Central memory CD8-positive, alpha-beta T cell (primary cell): ENCODE measurements at regions not wholly inside any gene's neighbourhood (a gene's known extent, or its start where the extent isn't known, plus 50 kb on each side); places are given as distances from the start of the nearest gene placed in this dataset.

Experiments
- ATAC-seq: fragments of 150-1000 bp; cut with Tn5 transposase; replicated peaks from 2 replicates; pipeline ENCODE4 v1.10.0; 2022; ENCODE audit warnings: mild to moderate bottlenecking, moderate FRiP score, moderate number of reproducible peaks; ENCODE audit not compliant: poor library complexity, severe bottlenecking; ENCODE audit errors: extremely low read depth
- DNase-seq, 2 donors: peaks; one replicate each; pipeline ENCODE4 v3.0.0; 2021; ENCODE audit warnings: low spot score in 2 of 2
- H3K27ac Mint-ChIP-seq: one replicate; pipeline ENCODE4 v1.8.0; 2022; ENCODE audit warnings: low read depth, mild to moderate bottlenecking, moderate library complexity, mixed read lengths
- H3K27me3 Mint-ChIP-seq: one replicate; pipeline ENCODE4 v1.8.0; 2022; ENCODE audit warnings: mixed read lengths
- H3K36me3 Mint-ChIP-seq: one replicate; pipeline ENCODE4 v1.8.0; 2022; ENCODE audit warnings: mild to moderate bottlenecking, moderate library complexity, mixed read lengths; ENCODE audit not compliant: insufficient read depth
- H3K4me1 Mint-ChIP-seq: one replicate; pipeline ENCODE4 v1.8.0; 2022; ENCODE audit warnings: mixed read lengths
- H3K4me3 Mint-ChIP-seq: one replicate; pipeline ENCODE4 v1.8.0; 2022; ENCODE audit warnings: mild to moderate bottlenecking, moderate library complexity, mixed read lengths
- H3K9me3 Mint-ChIP-seq: one replicate; pipeline ENCODE4 v1.8.0; 2022; ENCODE audit warnings: mixed read lengths

- H3K27me3 Mint-ChIP-seq, result peaks cover 4% of the 10 kb centered on the region
Measured at GRCh38 chr12:11561411-11561810, 88.1 kb upstream of the ETV6 start.

DNA sequence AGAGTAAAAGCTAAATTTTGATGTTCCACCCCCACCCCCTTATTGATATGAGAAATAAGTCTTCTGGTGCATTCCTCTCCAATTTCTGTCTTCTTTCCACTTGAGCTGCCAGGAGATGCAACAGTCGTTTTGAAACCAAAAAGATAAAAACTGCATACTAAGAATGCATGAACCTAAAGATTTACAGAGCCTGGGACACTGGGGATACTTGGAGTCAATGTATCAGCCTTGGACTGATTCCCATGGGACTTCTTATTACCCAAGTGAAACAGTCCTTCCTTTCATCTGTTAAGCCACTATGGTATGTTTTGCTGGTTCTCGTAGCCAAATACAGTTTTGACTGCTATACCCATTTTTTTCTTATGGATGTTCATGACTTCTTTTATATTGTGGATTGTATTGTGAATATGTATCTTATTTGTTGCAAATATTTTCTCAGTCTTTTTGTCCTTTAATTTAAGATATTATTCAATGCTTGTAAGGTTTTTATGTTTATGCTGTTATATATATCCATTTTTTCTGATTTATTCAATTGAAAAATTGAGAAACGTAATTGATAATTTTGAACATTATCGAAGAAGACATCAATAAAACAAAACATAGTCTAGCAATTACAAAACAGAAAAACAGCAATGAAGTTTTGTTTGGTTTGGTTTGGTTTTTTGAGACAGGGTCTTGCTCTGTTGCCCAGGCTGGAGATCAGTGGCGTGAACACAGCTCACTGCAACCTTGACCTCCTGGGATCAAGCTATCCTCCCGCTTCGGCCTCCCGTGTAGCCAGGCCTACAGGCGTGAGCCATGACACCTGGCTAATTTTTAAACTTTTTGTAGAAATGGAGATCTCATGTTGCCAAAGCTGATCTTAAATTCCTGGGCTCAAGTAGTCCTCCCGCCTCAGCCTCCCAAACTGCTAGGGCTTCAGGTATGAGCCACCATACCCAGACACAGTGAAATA is 85.4 kb upstream of the ETV6 start:
- no peak for DNase-seq
- no peak for ATAC-seq
- Mint-ChIP-seq H3K9me3 (no peaks in the 10 kb centered on the region), H3K27ac (no peak overlapping the region), H3K36me3 (no peaks in the 10 kb centered on the region), H3K4me3 (no peak overlapping the region), H3K27me3 (no peaks in the 10 kb centered on the region), H3K4me1 (no peaks in the 10 kb centered on the region)

More at GRCh38 chr12:11561411-11561810, 88.1 kb upstream of the ETV6 start:
- DNase-seq (no peak), ATAC-seq (no peak)
- Mint-ChIP-seq H3K36me3 (no peaks in the 10 kb centered on the region), H3K4me1 (peaks cover under 1% of the 10 kb centered on the region), H3K9me3 (no peaks in the 10 kb centered on the region), H3K27ac (no peak overlapping the region), H3K4me3 (no peak overlapping the region)

GRCh38 chr12:11564984-11565651 is 84.4 kb upstream of the ETV6 start:
- DNase-seq (no peak), ATAC-seq (no peak)
- no peak overlapping the region for H3K4me3 Mint-ChIP-seq
- no peaks in the 10 kb centered on the region for H3K27me3 Mint-ChIP-seq
- H3K36me3 Mint-ChIP-seq, result no peaks in the 10 kb centered on the region
- H3K9me3 Mint-ChIP-seq, result no peaks in the 10 kb centered on the region
- H3K27ac Mint-ChIP-seq, result no peak overlapping the region
- H3K4me1 Mint-ChIP-seq, result no peaks in the 10 kb centered on the region

DNA sequence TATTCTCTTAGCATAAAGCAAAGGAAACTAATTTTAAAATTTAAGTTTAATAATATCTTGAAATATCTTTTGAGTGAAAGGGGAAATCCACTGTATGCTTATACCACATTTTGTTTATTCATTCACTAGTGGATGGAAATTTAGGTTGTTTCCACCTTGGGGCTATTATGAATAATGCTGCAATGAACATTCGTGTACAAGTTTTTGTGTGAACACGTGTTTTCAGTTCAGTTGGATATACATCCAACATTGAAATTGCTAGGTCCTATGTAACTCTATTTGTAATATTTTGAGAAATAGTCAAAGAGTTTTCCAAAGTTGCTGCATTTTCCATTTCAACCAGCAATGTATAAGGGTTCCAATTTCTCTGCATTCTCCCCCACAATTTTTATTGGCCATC is 83.7 kb upstream of the ETV6 start:
- Mint-ChIP-seq H3K27ac (no peak overlapping the region), H3K4me1 (no peaks in the 10 kb centered on the region), H3K4me3 (no peak overlapping the region), H3K27me3 (no peaks in the 10 kb centered on the region), H3K36me3 (no peaks in the 10 kb centered on the region), H3K9me3 (no peaks in the 10 kb centered on the region)
- ATAC-seq (no peak), DNase-seq (no peak)

- no peaks in the 10 kb centered on the region for H3K4me1 Mint-ChIP-seq
- ATAC-seq (no peak), DNase-seq (no peak)
- H3K4me3 Mint-ChIP-seq, result no peak overlapping the region
- H3K36me3 Mint-ChIP-seq, result peaks cover 2% of the 10 kb centered on the region
- peaks cover 14% of the 10 kb centered on the region for H3K27me3 Mint-ChIP-seq
- no peak overlapping the region for H3K27ac Mint-ChIP-seq
- H3K9me3 Mint-ChIP-seq, result no peaks in the 10 kb centered on the region
Measured at GRCh38 chr12:11568155-11568761, 81.2 kb upstream of the ETV6 start.

GRCh38 chr12:11568762-11569478 is 80.6 kb upstream of the ETV6 start:
- Mint-ChIP-seq H3K9me3 (no peaks in the 10 kb centered on the region), H3K36me3 (peaks cover 2% of the 10 kb centered on the region), H3K27ac (no peak overlapping the region), H3K4me3 (no peak overlapping the region), H3K4me1 (no peaks in the 10 kb centered on the region), H3K27me3 (peaks cover 14% of the 10 kb centered on the region)
- DNase-seq (no peak), ATAC-seq (no peak)

DNA sequence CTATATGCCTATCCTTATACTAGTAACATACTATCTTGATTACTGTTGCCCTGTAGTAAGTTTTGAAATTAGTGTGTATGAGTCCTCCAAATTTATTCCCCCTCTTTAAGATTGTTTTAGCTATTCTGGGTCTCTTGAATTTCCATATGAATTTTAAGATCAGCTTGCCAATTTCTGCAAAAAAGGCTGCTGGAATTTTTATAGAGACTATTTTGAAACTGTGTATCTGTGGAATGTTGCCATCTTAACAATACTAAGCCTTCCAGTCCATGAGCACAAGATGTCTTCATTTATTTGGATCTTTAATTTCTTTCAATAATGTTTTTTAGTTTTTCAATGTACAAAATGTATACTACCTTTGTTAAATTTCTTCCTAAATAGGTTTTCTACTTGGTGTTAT is 79.8 kb upstream of the ETV6 start:
- ATAC-seq, result no peak
- no peaks in the 10 kb centered on the region for H3K9me3 Mint-ChIP-seq
- DNase-seq, result no peak
- H3K4me1 Mint-ChIP-seq, result no peaks in the 10 kb centered on the region
- no peak overlapping the region for H3K4me3 Mint-ChIP-seq
- peaks cover 14% of the 10 kb centered on the region for H3K27me3 Mint-ChIP-seq
- peaks cover 2% of the 10 kb centered on the region for H3K36me3 Mint-ChIP-seq
- no peak overlapping the region for H3K27ac Mint-ChIP-seq

DNA sequence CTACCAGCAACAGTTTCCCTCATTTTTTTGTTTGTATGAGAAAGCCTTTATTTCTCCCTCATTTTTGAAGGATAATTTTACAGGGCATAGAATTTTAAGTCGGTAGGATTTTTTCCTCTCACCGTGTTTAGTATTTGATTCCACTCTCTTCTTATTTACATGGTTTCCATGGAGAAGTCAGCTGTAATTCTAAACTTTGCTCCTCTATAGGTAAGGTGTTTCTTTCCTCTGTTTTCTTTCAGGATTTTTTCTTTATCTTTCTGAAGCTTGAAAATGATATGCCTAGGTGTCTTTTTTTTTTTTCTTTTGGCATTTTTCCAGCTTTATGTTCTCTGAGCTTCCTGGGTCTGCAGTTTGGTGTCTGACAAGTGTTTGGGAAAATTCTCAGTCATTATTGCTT is 75.6 kb upstream of the ETV6 start:
- Mint-ChIP-seq H3K36me3 (peaks cover 2% of the 10 kb centered on the region), H3K4me3 (no peak overlapping the region), H3K4me1 (no peaks in the 10 kb centered on the region), H3K27me3 (peaks cover 18% of the 10 kb centered on the region), H3K9me3 (no peaks in the 10 kb centered on the region), H3K27ac (no peak overlapping the region)
- DNase-seq (no peak), ATAC-seq (no peak)

- DNase-seq (no peak), ATAC-seq (no peak)
Measured at GRCh38 chr12:11576104-11576503, 73.4 kb upstream of the ETV6 start.

GRCh38 chr12:11577658-11578260 is 71.7 kb upstream of the ETV6 start:
- peaks cover 4% of the 10 kb centered on the region for H3K4me1 Mint-ChIP-seq
- H3K4me3 Mint-ChIP-seq, result no peak overlapping the region
- H3K9me3 Mint-ChIP-seq, result no peaks in the 10 kb centered on the region
- no peak overlapping the region for H3K27ac Mint-ChIP-seq
- ATAC-seq (no peak), DNase-seq (no peak)
- no peaks in the 10 kb centered on the region for H3K36me3 Mint-ChIP-seq
- H3K27me3 Mint-ChIP-seq, result peaks cover 14% of the 10 kb centered on the region

More at GRCh38 chr12:11576104-11576503, 73.4 kb upstream of the ETV6 start:
- no peak overlapping the region for H3K4me3 Mint-ChIP-seq
- H3K27me3 Mint-ChIP-seq, result peaks cover 25% of the 10 kb centered on the region
- H3K27ac Mint-ChIP-seq, result no peak overlapping the region
- peaks cover 2% of the 10 kb centered on the region for H3K36me3 Mint-ChIP-seq
- peaks cover under 1% of the 10 kb centered on the region for H3K4me1 Mint-ChIP-seq
- no peaks in the 10 kb centered on the region for H3K9me3 Mint-ChIP-seq

DNA sequence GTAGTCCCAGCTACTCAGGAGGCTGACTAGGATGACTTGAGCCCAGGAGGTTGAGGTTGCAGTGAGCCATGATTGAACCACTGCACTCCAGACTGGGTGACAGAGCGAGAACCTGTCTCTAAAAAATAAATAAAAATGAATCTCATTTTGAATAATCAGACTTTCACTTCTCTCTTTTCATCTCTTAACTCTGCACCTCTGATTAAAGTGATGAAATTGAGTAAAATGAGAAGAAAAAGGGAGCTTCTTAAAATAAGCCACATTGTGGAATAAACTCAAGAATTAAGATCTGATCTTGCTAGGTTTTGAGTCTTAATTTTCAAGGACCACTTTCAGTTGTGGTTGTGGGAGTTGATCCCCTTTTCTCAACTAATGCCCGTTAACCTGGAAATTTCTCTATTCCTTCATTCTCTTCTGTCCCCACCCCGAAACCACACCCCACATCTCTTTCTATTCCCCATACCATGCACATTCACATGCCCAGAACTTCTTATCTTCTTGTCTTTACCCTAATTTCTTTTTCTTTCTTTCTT is 70.9 kb upstream of the ETV6 start:
- DNase-seq, result no peak
- H3K36me3 Mint-ChIP-seq, result no peaks in the 10 kb centered on the region
- H3K9me3 Mint-ChIP-seq, result no peaks in the 10 kb centered on the region
- H3K27me3 Mint-ChIP-seq, result peaks cover 22% of the 10 kb centered on the region
- no peak overlapping the region for H3K27ac Mint-ChIP-seq
- H3K4me1 Mint-ChIP-seq, result peaks cover 4% of the 10 kb centered on the region
- H3K4me3 Mint-ChIP-seq, result no peak overlapping the region
- no peak for ATAC-seq
